ENCODE measurements at regions not wholly inside any gene's neighbourhood (a gene's known extent, or its start where the extent isn't known, plus 50 kb on each side); places are given as distances from the start of the nearest gene placed in this dataset.

DNA sequence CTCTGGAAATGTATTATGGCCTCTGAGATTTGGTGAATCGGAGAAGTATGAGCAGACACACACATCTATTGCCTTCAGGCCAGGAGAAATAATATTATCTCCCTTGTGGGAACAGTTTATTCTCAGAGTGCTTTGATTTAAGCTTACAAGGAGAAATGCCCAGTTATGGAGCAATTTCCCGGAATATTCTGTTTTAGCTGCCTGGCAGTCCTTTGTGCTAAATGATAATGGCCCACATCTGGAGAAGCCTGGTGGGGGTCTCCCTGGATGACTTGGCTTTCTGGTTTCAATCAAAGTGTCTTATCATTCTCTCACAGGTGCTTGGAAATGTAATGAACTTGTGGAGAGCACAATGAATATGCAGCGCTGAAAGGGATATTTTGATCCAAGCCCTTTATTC lies 389.6 kb upstream of the USP24 start:
- DNase-seq (ENCODE audit: low spot score in 2 of 2) = peak in 1 of 2 donors; percentile 22
- no peaks in the 10 kb centered on the region for H3K9me3 ChIP-seq

GRCh38 chr1:55604179-55604578 lies 389.0 kb upstream of the USP24 start:
- H3K27me3 ChIP-seq = no peaks in the 10 kb centered on the region
- peak overlapping the region in 1 of 4 donors; percentile 75 for H3K27ac ChIP-seq
- peaks cover 0 to 44% (median 0%) of the 10 kb centered on the region in 4 donors for H3K4me1 ChIP-seq
- no peak overlapping the region for H3K4me3 ChIP-seq
- H3K9me3 ChIP-seq = no peaks in the 10 kb centered on the region
- TF ChIP-seq POLR2A (IDR thresholded peaks at IDR 0.05) = no peak
- TF ChIP-seq EP300 (IDR thresholded peaks at IDR 0.05) = no peak
- TF ChIP-seq, protein P1, sequence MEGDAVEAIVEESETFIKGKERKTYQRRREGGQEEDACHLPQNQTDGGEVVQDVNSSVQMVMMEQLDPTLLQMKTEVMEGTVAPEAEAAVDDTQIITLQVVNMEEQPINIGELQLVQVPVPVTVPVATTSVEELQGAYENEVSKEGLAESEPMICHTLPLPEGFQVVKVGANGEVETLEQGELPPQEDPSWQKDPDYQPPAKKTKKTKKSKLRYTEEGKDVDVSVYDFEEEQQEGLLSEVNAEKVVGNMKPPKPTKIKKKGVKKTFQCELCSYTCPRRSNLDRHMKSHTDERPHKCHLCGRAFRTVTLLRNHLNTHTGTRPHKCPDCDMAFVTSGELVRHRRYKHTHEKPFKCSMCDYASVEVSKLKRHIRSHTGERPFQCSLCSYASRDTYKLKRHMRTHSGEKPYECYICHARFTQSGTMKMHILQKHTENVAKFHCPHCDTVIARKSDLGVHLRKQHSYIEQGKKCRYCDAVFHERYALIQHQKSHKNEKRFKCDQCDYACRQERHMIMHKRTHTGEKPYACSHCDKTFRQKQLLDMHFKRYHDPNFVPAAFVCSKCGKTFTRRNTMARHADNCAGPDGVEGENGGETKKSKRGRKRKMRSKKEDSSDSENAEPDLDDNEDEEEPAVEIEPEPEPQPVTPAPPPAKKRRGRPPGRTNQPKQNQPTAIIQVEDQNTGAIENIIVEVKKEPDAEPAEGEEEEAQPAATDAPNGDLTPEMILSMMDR (IDR thresholded peaks at IDR 0.05) = no peak
- DNase-seq (ENCODE audit: low spot score in 2 of 2) = no peak
- H3K36me3 ChIP-seq = no peaks in the 10 kb centered on the region

More for the DNA sequence above, 389.6 kb upstream of the USP24 start:
- TF ChIP-seq POLR2A (IDR thresholded peaks at IDR 0.05) = no peak
- TF ChIP-seq EP300 (IDR thresholded peaks at IDR 0.05) = peak in 1 of 2 donors; percentile 65
- TF ChIP-seq, protein P1 (IDR thresholded peaks at IDR 0.05) = no peak
- H3K36me3 ChIP-seq = no peaks in the 10 kb centered on the region
- WGBS, 2 donors = 77 to 81% methylated on average over 3 of the region's 3 CpGs
- H3K4me3 ChIP-seq = no peak overlapping the region
- no peaks in the 10 kb centered on the region for H3K27me3 ChIP-seq
- peak overlapping the region in 2 of 4 donors; percentile 64 to 75 for H3K27ac ChIP-seq
- H3K4me1 ChIP-seq = peaks cover 0 to 46% (median 0%) of the 10 kb centered on the region in 4 donors

- H3K27ac ChIP-seq = peak overlapping the region in 1 of 4 donors; percentile 55
- peaks cover 0 to 4% (median 0%) of the 10 kb centered on the region in 4 donors for H3K9me3 ChIP-seq
- no peaks in the 10 kb centered on the region for H3K36me3 ChIP-seq
- DNase-seq (ENCODE audit: low spot score in 2 of 2) = no peak
- H3K4me3 ChIP-seq = no peak overlapping the region
- H3K4me1 ChIP-seq = peaks cover 0 to 30% (median 0%) of the 10 kb centered on the region in 4 donors
- no peaks in the 10 kb centered on the region for H3K27me3 ChIP-seq
- TF ChIP-seq EP300 (IDR thresholded peaks at IDR 0.05) = no peak
- no peak for TF ChIP-seq POLR2A (IDR thresholded peaks at IDR 0.05)
- TF ChIP-seq, protein P1 (IDR thresholded peaks at IDR 0.05) = no peak
Measured at GRCh38 chr1:55600242-55600641, 385.1 kb upstream of the USP24 start.

- no peaks in the 10 kb centered on the region for H3K27me3 ChIP-seq
- no peak overlapping the region for H3K27ac ChIP-seq
- H3K4me1 ChIP-seq = peaks cover 0 to 12% (median 0%) of the 10 kb centered on the region in 4 donors
- no peak for DNase-seq (ENCODE audit: low spot score in 2 of 2)
- no peaks in the 10 kb centered on the region for H3K36me3 ChIP-seq
- 45 to 46% methylated on average over 2 of the region's 2 CpGs for WGBS, 2 donors
- no peak overlapping the region for H3K4me3 ChIP-seq
- H3K9me3 ChIP-seq = peaks cover 0 to 4% (median 0%) of the 10 kb centered on the region in 4 donors
- TF ChIP-seq EP300 (IDR thresholded peaks at IDR 0.05) (no peak), POLR2A (IDR thresholded peaks at IDR 0.05) (no peak)
- TF ChIP-seq, protein P1 (IDR thresholded peaks at IDR 0.05) = no peak
Measured at GRCh38 chr1:55597910-55598309, 382.7 kb upstream of the USP24 start.

- Histone ChIP-seq H3K36me3 (no peaks in the 10 kb centered on the region), H3K27me3 (no peaks in the 10 kb centered on the region), H3K4me3 (no peak overlapping the region), H3K27ac (no peak overlapping the region), H3K4me1 (peaks cover 0 to 23% (median 8%) of the 10 kb centered on the region in 4 donors), H3K9me3 (peaks cover 0 to 4% (median 0%) of the 10 kb centered on the region in 4 donors)
- WGBS, 2 donors = 79 to 88% methylated on average over 4 of the region's 4 CpGs
- no peak for TF ChIP-seq POLR2A (IDR thresholded peaks at IDR 0.05)
- TF ChIP-seq, protein P1 (IDR thresholded peaks at IDR 0.05) = no peak
- TF ChIP-seq EP300 (IDR thresholded peaks at IDR 0.05) = no peak
- DNase-seq (ENCODE audit: low spot score in 2 of 2) = no peak
Measured at GRCh38 chr1:55594701-55595100, 379.5 kb upstream of the USP24 start.

All from tibial nerve (tissue), 4 donors.